Heart right ventricle (tissue), 16 donors: ENCODE measurements at regions not wholly inside any gene's neighbourhood (a gene's known extent, or its start where the extent isn't known, plus 50 kb on each side); places are given as distances from the start of the nearest gene placed in this dataset.

Experiments used
- ATAC-seq, 8 donors: fragments of 200-7000 bp; cut with Tn5 transposase; one replicate each; pipeline ENCODE4 v1.9.1; 2020; ENCODE audit warnings: mild to moderate bottlenecking in 8 of 8, moderate library complexity in 8 of 8, moderate number of reproducible peaks in 1 of 8
- DNase-seq, 2 donors: peaks; one replicate each; pipeline ENCODE4 v3.0.0-alpha.2; 2020
- H3K27ac ChIP-seq, 10 donors: fragments of 200-600 bp; sonication (generic) in 2 of 10; one replicate each; pipeline versions ENCODE4 v1.5.0 to v1.8.0; 2020 to 2022; ENCODE audit warnings: mild to moderate bottlenecking in 3 of 10
- H3K27me3 ChIP-seq, 7 donors: fragments of 200-600 bp; one replicate each; pipeline ENCODE4 v1.8.0; 2021 to 2022; ENCODE audit warnings: mild to moderate bottlenecking in 2 of 7
- H3K36me3 ChIP-seq, 9 donors: fragments of 200-600 bp; sonication (generic) in 1 of 9; one replicate each; pipeline versions ENCODE4 v1.5.0 to v1.8.0; 2020 to 2022; ENCODE audit warnings: mild to moderate bottlenecking in 2 of 9
- H3K4me1 ChIP-seq, 9 donors: fragments of 200-600 bp; sonication (generic) in 1 of 9; one replicate each; pipeline versions ENCODE4 v1.5.0 to v1.8.0; 2020 to 2022; ENCODE audit warnings: mild to moderate bottlenecking in 4 of 9
- H3K4me3 ChIP-seq, 10 donors: fragments of 200-600 bp; sonication (generic) in 2 of 10; one replicate each; pipeline versions ENCODE4 v1.5.0 to v1.8.0; 2020 to 2022; ENCODE audit warnings: mild to moderate bottlenecking in 7 of 10, moderate library complexity in 2 of 10
- H3K9me3 ChIP-seq, 11 donors: fragments of 200-600 bp in 10 of 11; sonication (generic) in 2 of 11; one replicate each; pipeline versions ENCODE4 v1.5.0 to v1.8.0; 2013 to 2022; ENCODE audit warnings: mild to moderate bottlenecking in 2 of 11, control low read depth in 1 of 11, moderate library complexity in 1 of 11
- WGBS, 2 donors: extraction: QIAGEN DNeasy Blood & Tissue Kit; methylation state at CpG; one replicate each; pipeline ENCODE4 v1.1.7; 2013; ENCODE audit warnings: inconsistent platforms in 1 of 2; 5-methylcytosine and 5-hydroxymethylcytosine counted together
- intact Hi-C, 10 donors: fragments of 100-400 bp; cut with DNase I; formaldehyde crosslinking; loops; one replicate each; pipeline versions ENCODE4 v1.11.1 to v1.14.2; 2022
- TF ChIP-seq, protein P1 (sequence below), 9 donors: fragments of 200-600 bp; sonication (generic) in 2 of 9; IDR thresholded peaks; one replicate each; pipeline versions ENCODE4 v1.5.0 to v1.8.0; 2021 to 2022; ENCODE audit warnings: antibody characterized with exemption in 9 of 9, mild to moderate bottlenecking in 5 of 9, moderate library complexity in 1 of 9
- donor health status: Arrhythmogenic right ventricular cardiomyopathy.
- donor health status: ischemic (EF 13 %, LVEDD 7.1; RV severe dilation, severe dysfunction).
- donor health status: healthy with polysubstance abuse.
- donor health status: DM: no; HTN: yes; CAD: no.
- donor health status: DM: no; HTN: no; CAD: no.
- donor health status: ischemic (EF 25% LVEDD 6.9; RV normal size, moderate dysfunction).
- donor health status: ischemic (EF 25% LVEDD 5.7; RV mildly dilated, moderate dysfunction).
- donor health status: healthy.
- donor health status: DM: yes; HTN: yes; CAD: no.
- donor health status: Ischemic cardiomyopathy.
- donor health status: ischemic (EF 35%, LVEDD 5.7; RV mildly dilated, moderate dysfunction).
- donor health status: nonischemic (EF 11% LVEDD 7.7; RV severe dilation, severe dysfunction).
- donor health status: DM: yes; HTN: yes; CAD: no.
- donor health status: PGD.
- donor health status: ischemic (EF 29% LVEDD 5.4; RV normal size, mild dysfunction).
- donor health status: nonischemic (EF 23%, LVEDD 6.1; RV moderate dilation, normal function).

GRCh38 chr4:18815081-18815778 is 793.7 kb upstream of the LCORL start:
- H3K27me3 ChIP-seq = no peaks in the 10 kb centered on the region
- no peak overlapping the region for H3K4me3 ChIP-seq
- no peaks in the 10 kb centered on the region for H3K9me3 ChIP-seq
- no peak overlapping the region for H3K27ac ChIP-seq
- intact Hi-C loops = no loop called here
- ATAC-seq (no peak), DNase-seq (no peak)
- TF ChIP-seq, protein P1, sequence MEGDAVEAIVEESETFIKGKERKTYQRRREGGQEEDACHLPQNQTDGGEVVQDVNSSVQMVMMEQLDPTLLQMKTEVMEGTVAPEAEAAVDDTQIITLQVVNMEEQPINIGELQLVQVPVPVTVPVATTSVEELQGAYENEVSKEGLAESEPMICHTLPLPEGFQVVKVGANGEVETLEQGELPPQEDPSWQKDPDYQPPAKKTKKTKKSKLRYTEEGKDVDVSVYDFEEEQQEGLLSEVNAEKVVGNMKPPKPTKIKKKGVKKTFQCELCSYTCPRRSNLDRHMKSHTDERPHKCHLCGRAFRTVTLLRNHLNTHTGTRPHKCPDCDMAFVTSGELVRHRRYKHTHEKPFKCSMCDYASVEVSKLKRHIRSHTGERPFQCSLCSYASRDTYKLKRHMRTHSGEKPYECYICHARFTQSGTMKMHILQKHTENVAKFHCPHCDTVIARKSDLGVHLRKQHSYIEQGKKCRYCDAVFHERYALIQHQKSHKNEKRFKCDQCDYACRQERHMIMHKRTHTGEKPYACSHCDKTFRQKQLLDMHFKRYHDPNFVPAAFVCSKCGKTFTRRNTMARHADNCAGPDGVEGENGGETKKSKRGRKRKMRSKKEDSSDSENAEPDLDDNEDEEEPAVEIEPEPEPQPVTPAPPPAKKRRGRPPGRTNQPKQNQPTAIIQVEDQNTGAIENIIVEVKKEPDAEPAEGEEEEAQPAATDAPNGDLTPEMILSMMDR (IDR thresholded peaks at IDR 0.05) = no peak
- no peaks in the 10 kb centered on the region for H3K4me1 ChIP-seq
- 55 to 76% methylated on average over 3 of the region's 3 CpGs for WGBS, 2 donors
- no peaks in the 10 kb centered on the region for H3K36me3 ChIP-seq

DNA sequence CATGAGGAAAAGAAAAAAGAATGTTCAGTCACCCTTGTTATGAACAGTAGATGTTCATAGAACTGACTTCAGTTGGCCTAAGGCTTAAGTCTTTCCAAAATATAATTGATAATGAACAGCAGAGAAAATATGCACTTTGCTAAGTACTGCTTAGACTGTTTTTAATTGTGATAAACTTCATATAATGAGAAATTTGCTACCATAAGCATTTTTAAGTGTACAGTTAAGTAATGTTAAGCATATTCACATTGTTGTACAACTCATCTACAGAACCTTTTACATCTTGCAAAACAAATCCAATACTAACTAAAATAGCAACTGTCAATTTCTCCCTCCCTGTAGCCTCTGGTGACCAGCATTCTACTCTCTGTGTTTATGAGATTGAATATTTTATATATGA is 792.2 kb upstream of the LCORL start:
- intact Hi-C loops = no loop called here
- Histone ChIP-seq H3K27me3 (no peaks in the 10 kb centered on the region), H3K4me3 (no peak overlapping the region), H3K27ac (no peak overlapping the region), H3K9me3 (no peaks in the 10 kb centered on the region), H3K4me1 (no peaks in the 10 kb centered on the region), H3K36me3 (no peaks in the 10 kb centered on the region)
- no peak for ATAC-seq
- no peak for DNase-seq
- TF ChIP-seq, protein P1 (IDR thresholded peaks at IDR 0.05) = no peak

GRCh38 chr4:18813055-18813454 is 791.5 kb upstream of the LCORL start:
- Histone ChIP-seq H3K27me3 (no peaks in the 10 kb centered on the region), H3K4me1 (no peaks in the 10 kb centered on the region), H3K36me3 (no peaks in the 10 kb centered on the region), H3K9me3 (no peaks in the 10 kb centered on the region), H3K4me3 (no peak overlapping the region), H3K27ac (no peak overlapping the region)
- intact Hi-C loops = no loop called here
- no peak for DNase-seq
- TF ChIP-seq, protein P1 (IDR thresholded peaks at IDR 0.05) = no peak
- ATAC-seq = no peak

GRCh38 chr4:18803781-18804180 is 782.2 kb upstream of the LCORL start:
- H3K4me3 ChIP-seq = no peak overlapping the region
- intact Hi-C loops = no loop called here
- no peaks in the 10 kb centered on the region for H3K9me3 ChIP-seq
- no peak overlapping the region for H3K27ac ChIP-seq
- DNase-seq (no peak), ATAC-seq (no peak)
- no peaks in the 10 kb centered on the region for H3K27me3 ChIP-seq
- TF ChIP-seq, protein P1 (IDR thresholded peaks at IDR 0.05) = no peak
- no peaks in the 10 kb centered on the region for H3K4me1 ChIP-seq
- no peaks in the 10 kb centered on the region for H3K36me3 ChIP-seq
